Peyer's patch (tissue), 4 donors: ENCODE measurements at regions not wholly inside any gene's neighbourhood (a gene's known extent, or its start where the extent isn't known, plus 50 kb on each side); places are given as distances from the start of the nearest gene placed in this dataset.

Experiments used
- DNase-seq, 3 donors: peaks; one replicate each; pipeline ENCODE4 v3.0.0-alpha.2; 2017 to 2019
- H3K27ac ChIP-seq, 4 donors: fragments of 200-600 bp; sonication (generic); one replicate each; pipeline ENCODE4 v1.5.1; 2016 to 2019
- H3K27me3 ChIP-seq, 2 donors: fragments of 200-600 bp; sonication (generic); one replicate each; pipeline ENCODE4 v1.5.1; 2019
- H3K36me3 ChIP-seq, 3 donors: fragments of 200-600 bp; sonication (generic); one replicate each; pipeline ENCODE4 v1.5.1; 2016 to 2019
- H3K4me1 ChIP-seq, 4 donors: fragments of 200-600 bp; sonication (generic); one replicate each; pipeline ENCODE4 v1.5.1; 2016 to 2019
- H3K4me3 ChIP-seq, 4 donors: fragments of 200-600 bp; sonication (generic); 1 replicate in 3 of 4; 2 replicates in 1 of 4; pipeline ENCODE4 v1.5.1; 2016 to 2019; ENCODE audit warnings: mild to moderate bottlenecking in 1 of 4
- H3K9me3 ChIP-seq, 4 donors: fragments of 200-600 bp; sonication (generic); one replicate each; pipeline ENCODE4 v1.5.1; 2016 to 2019; ENCODE audit warnings: mild to moderate bottlenecking in 1 of 4
- CTCF ChIP-seq, 6 experiments: fragments of 450-650 bp in 4 of 6; fragments of 200-600 bp in 2 of 6; sonication (generic) in 1 of 6; IDR thresholded peaks; one replicate each; pipeline ENCODE4 v1.5.1; 2017 to 2019; ENCODE audit warnings: antibody characterized with exemption in 6 of 6, mild to moderate bottlenecking in 3 of 6, moderate library complexity in 1 of 6
- POLR2A ChIP-seq, 2 donors: fragments of 450-650 bp; IDR thresholded peaks; one replicate each; pipeline ENCODE4 v1.5.1; 2017; ENCODE audit warnings: antibody characterized with exemption in 2 of 2, mild to moderate bottlenecking in 2 of 2, moderate library complexity in 2 of 2

DNA sequence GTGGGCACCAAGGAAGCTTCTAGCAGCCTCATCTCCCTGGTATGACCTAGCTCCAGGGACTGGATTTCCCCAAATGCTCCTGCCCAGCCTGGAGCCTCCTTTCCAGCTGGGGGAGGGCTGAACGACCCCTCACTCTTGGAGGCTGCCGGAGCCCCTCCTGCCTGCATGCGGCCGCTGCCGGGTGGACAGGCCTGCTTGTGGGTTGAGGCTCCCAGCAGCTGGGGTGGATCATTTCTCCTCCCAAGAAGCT lies 213.6 kb downstream of the SEC14L1 start:
- Histone ChIP-seq H3K9me3 (no peaks in the 10 kb centered on the region), H3K27me3 (no peaks in the 10 kb centered on the region), H3K4me3 (no peak overlapping the region), H3K36me3 (no peaks in the 10 kb centered on the region), H3K4me1 (peaks cover 0 to 46% (median 1%) of the 10 kb centered on the region in 4 donors), H3K27ac (peak overlapping the region; percentile 18 to 72 (median 64))
- TF ChIP-seq POLR2A (IDR thresholded peaks at IDR 0.05) (peak; percentile 6 to 12), CTCF (IDR thresholded peaks at IDR 0.05) (no peak)
- DNase-seq, result peak in 1 of 3 donors; percentile 12

DNA sequence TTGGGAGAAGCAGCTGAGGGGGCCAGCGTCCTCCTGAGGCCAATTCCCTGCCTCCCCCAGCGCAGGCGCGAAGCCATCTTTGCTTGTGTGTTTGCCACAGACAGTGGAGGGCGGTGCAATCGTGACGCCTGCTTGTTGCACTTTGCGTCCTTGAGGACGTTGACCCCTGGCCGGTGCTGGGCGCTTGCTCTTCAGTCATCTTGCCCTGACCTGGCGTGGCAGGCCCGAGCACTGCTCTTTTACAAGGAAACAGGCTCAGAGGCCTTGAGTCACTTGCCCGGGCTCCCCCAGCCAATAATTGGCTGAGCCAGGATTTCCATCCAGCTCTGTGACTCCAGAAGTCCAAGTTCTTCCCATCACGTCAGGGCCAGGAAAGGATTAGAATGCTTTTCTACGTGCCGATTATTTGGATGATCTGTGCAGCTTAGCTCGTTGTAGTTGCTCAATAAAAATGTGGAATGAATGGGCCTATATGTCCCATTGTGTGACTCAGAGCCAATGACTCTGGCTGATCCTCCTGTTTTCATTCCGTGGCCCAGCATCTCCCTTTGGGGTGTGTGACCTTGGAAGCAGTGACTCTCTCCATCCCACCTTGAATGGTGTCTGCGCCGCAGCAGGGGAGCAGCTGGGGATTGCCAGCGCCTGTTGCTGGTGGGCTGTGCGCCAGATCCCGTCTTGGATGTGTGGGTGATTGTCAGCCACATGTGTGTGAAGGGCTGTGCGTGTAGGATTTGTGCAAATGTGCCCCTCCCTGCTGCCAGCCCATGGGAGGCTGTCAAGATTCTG lies 214.1 kb downstream of the SEC14L1 start:
- peak; percentile 21 to 88 (median 84) for DNase-seq
- H3K4me3 ChIP-seq, result no peak overlapping the region
- H3K4me1 ChIP-seq, result peaks cover 0 to 42% (median 1%) of the 10 kb centered on the region in 4 donors
- TF ChIP-seq POLR2A (IDR thresholded peaks at IDR 0.05), result no peak
- peak in 1 of 6 experiments; percentile 2 for TF ChIP-seq CTCF (IDR thresholded peaks at IDR 0.05)
- no peaks in the 10 kb centered on the region for H3K36me3 ChIP-seq
- no peaks in the 10 kb centered on the region for H3K9me3 ChIP-seq
- no peaks in the 10 kb centered on the region for H3K27me3 ChIP-seq
- peak overlapping the region; percentile 18 to 72 (median 64) for H3K27ac ChIP-seq

DNA sequence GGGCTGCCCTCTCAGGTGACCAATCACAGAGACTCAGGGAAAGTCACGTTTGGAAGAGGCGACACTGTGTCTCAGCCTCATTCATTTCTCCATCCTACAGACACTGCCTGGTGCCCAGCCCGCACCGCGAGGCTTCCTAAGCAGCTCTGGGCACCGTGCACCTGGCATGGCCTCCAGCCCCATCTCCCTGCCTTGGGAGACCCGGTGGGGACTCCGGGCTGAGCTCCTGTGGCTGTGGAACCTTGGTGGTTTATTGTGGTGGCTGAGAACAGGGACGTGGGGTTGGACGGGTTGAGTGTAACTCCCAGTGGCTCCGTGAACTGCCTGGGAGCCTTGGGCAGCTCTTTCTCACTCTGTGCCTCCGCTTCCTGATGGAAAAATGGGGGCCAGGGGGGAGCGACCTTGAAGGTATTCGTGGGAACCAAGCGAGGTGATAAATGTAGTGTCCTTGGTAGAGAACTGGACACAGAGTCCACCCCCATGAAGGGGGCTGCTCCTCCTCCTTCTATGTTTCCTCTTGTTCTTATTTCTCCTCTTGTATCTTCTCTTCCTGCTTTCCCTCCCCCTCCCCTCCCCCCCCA lies 215.4 kb downstream of the SEC14L1 start:
- peak in 2 of 3 donors; percentile 14 to 41 for DNase-seq
- Histone ChIP-seq H3K27me3 (no peaks in the 10 kb centered on the region), H3K36me3 (no peaks in the 10 kb centered on the region), H3K27ac (peak overlapping the region in 3 of 4 donors; percentile 46 to 65 (median 54)), H3K4me3 (no peak overlapping the region), H3K9me3 (no peaks in the 10 kb centered on the region), H3K4me1 (peaks cover 0 to 29% (median 1%) of the 10 kb centered on the region in 4 donors)
- TF ChIP-seq CTCF (IDR thresholded peaks at IDR 0.05), result no peak
- no peak for TF ChIP-seq POLR2A (IDR thresholded peaks at IDR 0.05)

GRCh38 chr17:77356690-77357201 lies 216.0 kb downstream of the SEC14L1 start:
- H3K4me3 ChIP-seq, result no peak overlapping the region
- DNase-seq, result peak in 2 of 3 donors; percentile 12 to 41
- H3K27ac ChIP-seq, result no peak overlapping the region
- H3K36me3 ChIP-seq, result no peaks in the 10 kb centered on the region
- H3K9me3 ChIP-seq, result no peaks in the 10 kb centered on the region
- H3K4me1 ChIP-seq, result peaks cover 0 to 23% (median 1%) of the 10 kb centered on the region in 4 donors
- TF ChIP-seq POLR2A (IDR thresholded peaks at IDR 0.05) (no peak), CTCF (IDR thresholded peaks at IDR 0.05) (no peak)
- H3K27me3 ChIP-seq, result no peaks in the 10 kb centered on the region

DNA sequence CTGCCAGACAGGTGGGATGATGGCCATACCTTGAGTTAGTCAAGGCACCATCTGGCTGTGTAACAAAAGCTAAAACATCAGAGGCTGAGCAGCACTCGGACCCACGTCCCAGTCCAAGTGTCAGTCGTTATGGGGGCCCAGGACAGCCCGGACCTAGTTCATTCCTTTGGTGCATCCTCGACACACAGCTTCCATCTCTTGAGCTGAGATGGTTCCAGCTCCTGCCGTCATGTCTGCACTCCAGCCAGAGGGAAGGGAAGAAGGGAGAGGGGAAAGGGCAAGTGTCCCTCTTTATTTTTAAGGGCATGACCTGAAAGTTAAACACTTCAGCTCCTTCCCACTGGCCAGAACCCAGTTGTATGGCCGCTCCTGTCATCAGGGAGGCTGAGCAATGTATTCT lies 218.0 kb downstream of the SEC14L1 start:
- DNase-seq, result peak in 2 of 3 donors; percentile 12 to 34
- no peaks in the 10 kb centered on the region for H3K36me3 ChIP-seq
- H3K27ac ChIP-seq, result no peak overlapping the region
- H3K27me3 ChIP-seq, result no peaks in the 10 kb centered on the region
- H3K4me3 ChIP-seq, result no peak overlapping the region
- H3K4me1 ChIP-seq, result peaks cover 3 to 23% (median 6%) of the 10 kb centered on the region in 4 donors
- TF ChIP-seq CTCF (IDR thresholded peaks at IDR 0.05), result no peak
- TF ChIP-seq POLR2A (IDR thresholded peaks at IDR 0.05), result no peak
- H3K9me3 ChIP-seq, result no peaks in the 10 kb centered on the region
